ENCODE measurements at regions not wholly inside any gene's neighbourhood (a gene's known extent, or its start where the extent isn't known, plus 50 kb on each side); places are given as distances from the start of the nearest gene placed in this dataset.

DNA sequence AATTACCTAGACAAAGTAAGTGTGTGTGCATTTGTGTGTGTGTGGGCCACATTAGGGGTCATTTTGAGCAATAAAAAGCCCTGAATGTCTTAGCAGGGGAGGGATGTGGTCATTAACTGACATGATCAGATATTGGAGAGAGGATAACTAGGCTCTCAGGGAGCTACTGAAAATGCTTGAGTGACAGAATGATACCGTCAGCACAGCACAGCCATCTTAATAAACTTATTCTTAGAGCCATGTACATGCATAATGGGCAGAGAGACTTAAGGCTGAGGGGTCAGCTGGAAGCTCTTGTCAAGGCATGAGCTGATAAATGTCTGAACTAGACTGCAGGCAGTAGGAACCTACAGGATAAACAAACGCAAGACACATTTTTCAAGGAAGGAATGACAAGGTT lies 239.1 kb upstream of the NCAM1 start (continued):
- TF ChIP-seq EGR1 (IDR thresholded peaks at IDR 0.05; ENCODE audit: borderline replicate concordance, low read depth, low read length) (no peak), JUN (IDR thresholded peaks at IDR 0.05; ENCODE audit: low read depth, low read length) (no peak), HDAC6 (IDR thresholded peaks at IDR 0.05; ENCODE audit: low read depth, low read length) (no peak)

Measured in H1 (cell line).